WTC11 (cell line): ENCODE measurements at regions not wholly inside any gene's neighbourhood (a gene's known extent, or its start where the extent isn't known, plus 50 kb on each side); places are given as distances from the start of the nearest gene placed in this dataset.

Source experiments
- JUN ChIP-seq: sonication (generic); formaldehyde crosslinking; IDR thresholded peaks from 2 replicates; pipeline ENCODE4 v1.8.0; 2023; ENCODE audit warnings: mild to moderate bottlenecking, missing genetic modification reagents
- TCF7 ChIP-seq: sonication (generic); formaldehyde crosslinking; IDR thresholded peaks from 2 replicates; pipeline ENCODE4 v1.8.0; 2022; ENCODE audit warnings: mild to moderate bottlenecking, low read depth, missing genetic modification reagents, moderate library complexity
- ZNF121 ChIP-seq: sonication (generic); formaldehyde crosslinking; IDR thresholded peaks from 2 replicates; pipeline ENCODE4 v1.8.0; 2023; ENCODE audit warnings: missing genetic modification reagents
- ZNF671 ChIP-seq: fragments of 250-450 bp; sonication (Bioruptor Pico); IDR thresholded peaks from 2 replicates; pipeline ENCODE4 v1.8.0; 2021; ENCODE audit warnings: mild to moderate bottlenecking
- TF ChIP-seq, protein P1 (sequence below): sonication (generic); formaldehyde crosslinking; IDR thresholded peaks from 2 replicates; pipeline ENCODE4 v1.8.1; 2023; ENCODE audit warnings: mild to moderate bottlenecking, missing genetic modification reagents
- TF ChIP-seq, protein P2 (sequence below): fragments of 200-600 bp; IDR thresholded peaks from 2 replicates; pipeline ENCODE4 v1.8.0; 2022; ENCODE audit warnings: antibody characterized with exemption
- TF ChIP-seq, protein P3 (sequence below): sonication (generic); formaldehyde crosslinking; conservative IDR thresholded peaks from 2 replicates; pipeline ENCODE4 v1.8.1; 2022; ENCODE audit warnings: mild to moderate bottlenecking, missing genetic modification reagents
- TF ChIP-seq, protein P4 (sequence below): sonication (generic); formaldehyde crosslinking; IDR thresholded peaks from 2 replicates; pipeline ENCODE4 v1.8.1; 2023; ENCODE audit warnings: mild to moderate bottlenecking, missing genetic modification reagents, moderate library complexity

DNA sequence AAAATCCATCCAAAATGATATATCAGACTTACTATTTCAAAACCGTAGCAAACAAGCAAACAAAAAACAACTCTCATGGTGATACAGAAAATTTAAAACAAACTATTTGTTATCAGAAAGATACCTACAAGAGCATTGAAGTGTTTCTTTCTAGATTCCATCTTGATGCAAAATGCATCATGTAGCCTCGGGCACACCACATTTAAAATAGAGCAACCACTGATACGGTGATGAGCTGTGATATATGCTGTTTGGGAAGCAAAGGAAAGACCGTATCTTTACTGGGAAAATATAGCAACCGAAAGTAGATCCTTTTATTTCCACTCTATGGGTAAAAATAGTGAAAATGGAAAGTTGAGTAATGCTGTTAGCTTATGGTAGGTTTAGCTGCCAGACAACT is 892.0 kb downstream of the GATA3 start:
- TF ChIP-seq, protein P1, sequence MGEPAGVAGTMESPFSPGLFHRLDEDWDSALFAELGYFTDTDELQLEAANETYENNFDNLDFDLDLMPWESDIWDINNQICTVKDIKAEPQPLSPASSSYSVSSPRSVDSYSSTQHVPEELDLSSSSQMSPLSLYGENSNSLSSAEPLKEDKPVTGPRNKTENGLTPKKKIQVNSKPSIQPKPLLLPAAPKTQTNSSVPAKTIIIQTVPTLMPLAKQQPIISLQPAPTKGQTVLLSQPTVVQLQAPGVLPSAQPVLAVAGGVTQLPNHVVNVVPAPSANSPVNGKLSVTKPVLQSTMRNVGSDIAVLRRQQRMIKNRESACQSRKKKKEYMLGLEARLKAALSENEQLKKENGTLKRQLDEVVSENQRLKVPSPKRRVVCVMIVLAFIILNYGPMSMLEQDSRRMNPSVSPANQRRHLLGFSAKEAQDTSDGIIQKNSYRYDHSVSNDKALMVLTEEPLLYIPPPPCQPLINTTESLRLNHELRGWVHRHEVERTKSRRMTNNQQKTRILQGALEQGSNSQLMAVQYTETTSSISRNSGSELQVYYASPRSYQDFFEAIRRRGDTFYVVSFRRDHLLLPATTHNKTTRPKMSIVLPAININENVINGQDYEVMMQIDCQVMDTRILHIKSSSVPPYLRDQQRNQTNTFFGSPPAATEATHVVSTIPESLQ (CRISPR knock-in tag): no peak
- TF ChIP-seq, protein P2, sequence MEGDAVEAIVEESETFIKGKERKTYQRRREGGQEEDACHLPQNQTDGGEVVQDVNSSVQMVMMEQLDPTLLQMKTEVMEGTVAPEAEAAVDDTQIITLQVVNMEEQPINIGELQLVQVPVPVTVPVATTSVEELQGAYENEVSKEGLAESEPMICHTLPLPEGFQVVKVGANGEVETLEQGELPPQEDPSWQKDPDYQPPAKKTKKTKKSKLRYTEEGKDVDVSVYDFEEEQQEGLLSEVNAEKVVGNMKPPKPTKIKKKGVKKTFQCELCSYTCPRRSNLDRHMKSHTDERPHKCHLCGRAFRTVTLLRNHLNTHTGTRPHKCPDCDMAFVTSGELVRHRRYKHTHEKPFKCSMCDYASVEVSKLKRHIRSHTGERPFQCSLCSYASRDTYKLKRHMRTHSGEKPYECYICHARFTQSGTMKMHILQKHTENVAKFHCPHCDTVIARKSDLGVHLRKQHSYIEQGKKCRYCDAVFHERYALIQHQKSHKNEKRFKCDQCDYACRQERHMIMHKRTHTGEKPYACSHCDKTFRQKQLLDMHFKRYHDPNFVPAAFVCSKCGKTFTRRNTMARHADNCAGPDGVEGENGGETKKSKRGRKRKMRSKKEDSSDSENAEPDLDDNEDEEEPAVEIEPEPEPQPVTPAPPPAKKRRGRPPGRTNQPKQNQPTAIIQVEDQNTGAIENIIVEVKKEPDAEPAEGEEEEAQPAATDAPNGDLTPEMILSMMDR: no peak
- TF ChIP-seq ZNF121 (no peak), TCF7 (CRISPR knock-in tag) (no peak), JUN (CRISPR knock-in tag) (no peak), ZNF671 (CRISPR knock-in tag) (no peak)
- TF ChIP-seq, protein P3, sequence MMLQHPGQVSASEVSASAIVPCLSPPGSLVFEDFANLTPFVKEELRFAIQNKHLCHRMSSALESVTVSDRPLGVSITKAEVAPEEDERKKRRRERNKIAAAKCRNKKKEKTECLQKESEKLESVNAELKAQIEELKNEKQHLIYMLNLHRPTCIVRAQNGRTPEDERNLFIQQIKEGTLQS (CRISPR knock-in tag): no peak
- TF ChIP-seq, protein P4, sequence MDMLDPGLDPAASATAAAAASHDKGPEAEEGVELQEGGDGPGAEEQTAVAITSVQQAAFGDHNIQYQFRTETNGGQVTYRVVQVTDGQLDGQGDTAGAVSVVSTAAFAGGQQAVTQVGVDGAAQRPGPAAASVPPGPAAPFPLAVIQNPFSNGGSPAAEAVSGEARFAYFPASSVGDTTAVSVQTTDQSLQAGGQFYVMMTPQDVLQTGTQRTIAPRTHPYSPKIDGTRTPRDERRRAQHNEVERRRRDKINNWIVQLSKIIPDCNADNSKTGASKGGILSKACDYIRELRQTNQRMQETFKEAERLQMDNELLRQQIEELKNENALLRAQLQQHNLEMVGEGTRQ (CRISPR knock-in tag): no peak
